Activated CD4-positive, alpha-beta T cell treated with anti-CD3 and anti-CD28 coated beads for 4 hours (primary cell): ENCODE measurements at regions not wholly inside any gene's neighbourhood (a gene's known extent, or its start where the extent isn't known, plus 50 kb on each side); places are given as distances from the start of the nearest gene placed in this dataset.
"Not testable (repeated sequence)": the region's sequence is repeated elsewhere in the genome, so short reads cannot be mapped to it uniquely, and the experiment has no call there.

Source experiments
- DNase-seq, 2 donors: peaks; one replicate each; pipeline ENCODE4 v3.0.0-alpha.2; 2020

- DNase-seq = no peak
Measured at GRCh38 chr3:139248593-139249255, 95.1 kb upstream of the MRPS22 start.

GRCh38 chr3:139251529-139251928 is 92.3 kb upstream of the MRPS22 start:
- DNase-seq = no peak

GRCh38 chr3:139252719-139253118 is 91.1 kb upstream of the MRPS22 start:
- DNase-seq = no peak

- no peak for DNase-seq
Measured at GRCh38 chr3:139258276-139258675, 85.5 kb upstream of the MRPS22 start.

- no peak for DNase-seq
Measured at GRCh38 chr3:139259398-139259797, 84.4 kb upstream of the MRPS22 start.

- DNase-seq = no peak
Measured at GRCh38 chr3:139260041-139260486, 83.8 kb upstream of the MRPS22 start.

GRCh38 chr3:139260793-139261736 is 82.8 kb upstream of the MRPS22 start:
- no peak for DNase-seq

- no peak for DNase-seq
Measured at GRCh38 chr3:139261754-139262586, 81.8 kb upstream of the MRPS22 start.

- DNase-seq = no peak
Measured at GRCh38 chr3:139263798-139264197, 80.0 kb upstream of the MRPS22 start.

GRCh38 chr3:139264375-139264774 is 79.4 kb upstream of the MRPS22 start:
- no peak for DNase-seq

GRCh38 chr3:139265131-139266016 is 78.4 kb upstream of the MRPS22 start:
- no peak for DNase-seq

- no peak for DNase-seq
Measured at GRCh38 chr3:139267300-139268246, 76.2 kb upstream of the MRPS22 start.

GRCh38 chr3:139269984-139270383 is 73.8 kb upstream of the MRPS22 start:
- DNase-seq = no peak

GRCh38 chr3:139270652-139271051 is 73.2 kb upstream of the MRPS22 start:
- not testable (repeated sequence) for DNase-seq

GRCh38 chr3:139280027-139280671 is 63.7 kb upstream of the MRPS22 start:
- DNase-seq = no peak

- no peak for DNase-seq
Measured at GRCh38 chr3:139281096-139281495, 62.7 kb upstream of the MRPS22 start.

- no peak for DNase-seq
Measured at GRCh38 chr3:139281522-139282196, 62.2 kb upstream of the MRPS22 start.

- no peak for DNase-seq
Measured at GRCh38 chr3:139283301-139283700, 60.5 kb upstream of the MRPS22 start.

GRCh38 chr3:139284221-139284620 is 59.6 kb upstream of the MRPS22 start:
- DNase-seq = no peak

- no peak for DNase-seq
Measured at GRCh38 chr3:139285691-139286090, 58.1 kb upstream of the MRPS22 start.
